Fibroblast of lung (primary cell): ENCODE measurements at regions not wholly inside any gene's neighbourhood (a gene's known extent, or its start where the extent isn't known, plus 50 kb on each side); places are given as distances from the start of the nearest gene placed in this dataset.

Source experiments
- EZH2 ChIP-seq: IDR thresholded peaks from 2 replicates; pipeline ENCODE4 v1.5.1; 2012; ENCODE audit warnings: low read length, control low read depth, mild to moderate bottlenecking; ENCODE audit errors: missing control alignments
- TF ChIP-seq, protein P1 (sequence below), 2 donors: IDR thresholded peaks in 1 of 2; conservative IDR thresholded peaks in 1 of 2; 1 replicate in 1 of 2; 2 replicates in 1 of 2; pipeline ENCODE4 v1.5.1; 2011 to 2012; ENCODE audit warnings: low read length in 2 of 2, control low read depth in 1 of 2, inconsistent platforms in 1 of 2, low read depth in 1 of 2, mild to moderate bottlenecking in 1 of 2

DNA sequence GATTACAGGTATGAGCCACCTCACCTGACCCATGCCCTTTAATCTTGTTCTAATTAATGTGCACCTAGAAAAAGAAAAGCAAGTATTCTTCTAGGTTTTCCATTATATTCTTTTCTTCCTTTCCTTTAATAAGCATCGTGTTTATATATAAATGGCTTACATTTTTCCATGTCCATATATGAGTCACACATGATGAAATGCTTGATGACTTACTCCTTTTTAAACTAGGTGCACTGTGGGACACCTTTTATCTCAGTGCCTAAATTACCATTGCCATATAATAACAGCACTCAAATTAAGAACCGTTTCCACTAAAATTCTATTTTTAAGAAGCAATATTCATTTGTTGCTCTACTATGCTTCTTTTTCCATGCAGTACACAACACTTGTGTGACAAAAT lies 363.3 kb downstream of the LIG4 start:
- TF ChIP-seq, protein P1, sequence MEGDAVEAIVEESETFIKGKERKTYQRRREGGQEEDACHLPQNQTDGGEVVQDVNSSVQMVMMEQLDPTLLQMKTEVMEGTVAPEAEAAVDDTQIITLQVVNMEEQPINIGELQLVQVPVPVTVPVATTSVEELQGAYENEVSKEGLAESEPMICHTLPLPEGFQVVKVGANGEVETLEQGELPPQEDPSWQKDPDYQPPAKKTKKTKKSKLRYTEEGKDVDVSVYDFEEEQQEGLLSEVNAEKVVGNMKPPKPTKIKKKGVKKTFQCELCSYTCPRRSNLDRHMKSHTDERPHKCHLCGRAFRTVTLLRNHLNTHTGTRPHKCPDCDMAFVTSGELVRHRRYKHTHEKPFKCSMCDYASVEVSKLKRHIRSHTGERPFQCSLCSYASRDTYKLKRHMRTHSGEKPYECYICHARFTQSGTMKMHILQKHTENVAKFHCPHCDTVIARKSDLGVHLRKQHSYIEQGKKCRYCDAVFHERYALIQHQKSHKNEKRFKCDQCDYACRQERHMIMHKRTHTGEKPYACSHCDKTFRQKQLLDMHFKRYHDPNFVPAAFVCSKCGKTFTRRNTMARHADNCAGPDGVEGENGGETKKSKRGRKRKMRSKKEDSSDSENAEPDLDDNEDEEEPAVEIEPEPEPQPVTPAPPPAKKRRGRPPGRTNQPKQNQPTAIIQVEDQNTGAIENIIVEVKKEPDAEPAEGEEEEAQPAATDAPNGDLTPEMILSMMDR (conservative IDR thresholded peaks at IDR 0.05 in 1 of 2, IDR thresholded peaks at IDR 0.05 in 1 of 2; ENCODE audit: low read depth in 1 of 2, low read length in 2 of 2), result no peak
- no peak for TF ChIP-seq EZH2
